Vagina (tissue), 2 donors: ENCODE measurements at regions not wholly inside any gene's neighbourhood (a gene's known extent, or its start where the extent isn't known, plus 50 kb on each side); places are given as distances from the start of the nearest gene placed in this dataset.
"Not testable (repeated sequence)": the region's sequence is repeated elsewhere in the genome, so short reads cannot be mapped to it uniquely, and the experiment has no call there.

Source experiments
- CTCF ChIP-seq, 3 experiments: fragments of 450-650 bp in 2 of 3; fragments of 200-600 bp in 1 of 3; sonication (generic) in 1 of 3; IDR thresholded peaks; one replicate each; pipeline ENCODE4 v1.5.1; 2017 to 2019; ENCODE audit warnings: antibody characterized with exemption in 3 of 3, mild to moderate bottlenecking in 2 of 3, moderate library complexity in 2 of 3
- POLR2A ChIP-seq, 2 donors: fragments of 450-650 bp; IDR thresholded peaks; one replicate each; pipeline ENCODE4 v1.6.1; 2017; ENCODE audit warnings: antibody characterized with exemption in 2 of 2, mild to moderate bottlenecking in 2 of 2, moderate library complexity in 2 of 2

- TF ChIP-seq CTCF, POLR2A (IDR thresholded peaks at IDR 0.05): not testable (repeated sequence)
Observed at GRCh38 chr5:100066020-100066419, 469.2 kb upstream of the FAM174A start.
